Gastroesophageal sphincter (tissue), 4 donors: ENCODE measurements at regions not wholly inside any gene's neighbourhood (a gene's known extent, or its start where the extent isn't known, plus 50 kb on each side); places are given as distances from the start of the nearest gene placed in this dataset.
A peak's percentile ranks its signal among the peaks of the same experiment; 100 is the strongest.

ENCODE experiments used
- ATAC-seq: fragments of 150-250 bp; one replicate; pipeline ENCODE4 v1.9.1; 2016; ENCODE audit warnings: mild to moderate bottlenecking, moderate library complexity
- H3K27ac ChIP-seq, 4 donors: fragments of 200-600 bp; sonication (generic) in 3 of 4; 1 replicate in 3 of 4; 2 replicates in 1 of 4; pipeline ENCODE4 v1.5.1; 2016 to 2019
- H3K27me3 ChIP-seq: fragments of 200-600 bp; sonication (generic); one replicate; pipeline ENCODE4 v1.5.1; 2019
- H3K36me3 ChIP-seq, 2 donors: fragments of 200-600 bp; sonication (generic); one replicate each; pipeline ENCODE4 v1.5.1; 2019; ENCODE audit warnings: control low read depth in 1 of 2
- H3K4me1 ChIP-seq, 3 donors: fragments of 200-600 bp; sonication (generic); 1 replicate in 2 of 3; 2 replicates in 1 of 3; pipeline ENCODE4 v1.5.1; 2016 to 2019; ENCODE audit warnings: control low read depth in 2 of 3
- H3K4me3 ChIP-seq, 2 donors: fragments of 200-600 bp; sonication (generic); one replicate each; pipeline ENCODE4 v1.5.1; 2019; ENCODE audit warnings: mild to moderate bottlenecking in 1 of 2, moderate library complexity in 1 of 2
- H3K9me3 ChIP-seq, 3 donors: fragments of 200-600 bp; sonication (generic); one replicate each; pipeline ENCODE4 v1.5.1; 2017 to 2019; ENCODE audit warnings: control low read depth in 2 of 3
- EP300 ChIP-seq: sonication (generic); formaldehyde crosslinking; IDR thresholded peaks from one replicate; pipeline ENCODE4 v1.6.1; 2017; ENCODE audit warnings: antibody characterized with exemption, mild to moderate bottlenecking
- POLR2A ChIP-seq, 2 donors: fragments of 450-650 bp; IDR thresholded peaks; one replicate each; pipeline ENCODE4 v1.6.1; 2017; ENCODE audit warnings: antibody characterized with exemption in 2 of 2, mild to moderate bottlenecking in 2 of 2, moderate library complexity in 1 of 2
- POLR2AphosphoS5 ChIP-seq: sonication (generic); formaldehyde crosslinking; IDR thresholded peaks from one replicate; pipeline ENCODE4 v1.6.1; 2017; ENCODE audit warnings: antibody characterized with exemption
- WGBS, 2 donors: methylation state at CpG; one replicate each; pipeline ENCODE4 v1.1.5; 2018; ENCODE audit warnings: low coverage in 1 of 2; 5-methylcytosine and 5-hydroxymethylcytosine counted together
- TF ChIP-seq, protein P1 (sequence below), 4 experiments: fragments of 200-600 bp in 2 of 4; fragments of 450-650 bp in 2 of 4; sonication (generic) in 1 of 4; IDR thresholded peaks; one replicate each; pipeline ENCODE4 v1.5.1; 2017 to 2019; ENCODE audit warnings: antibody characterized with exemption in 4 of 4, mild to moderate bottlenecking in 2 of 4, moderate library complexity in 2 of 4

- Histone ChIP-seq H3K4me1 (peaks cover 0 to 33% (median 8%) of the 10 kb centered on the region in 3 donors), H3K36me3 (no peaks in the 10 kb centered on the region), H3K4me3 (no peak overlapping the region), H3K9me3 (no peaks in the 10 kb centered on the region), H3K27ac (no peak overlapping the region), H3K27me3 (no peaks in the 10 kb centered on the region)
- no peak for ATAC-seq
- TF ChIP-seq POLR2A (IDR thresholded peaks at IDR 0.05) = no peak
- TF ChIP-seq, protein P1, sequence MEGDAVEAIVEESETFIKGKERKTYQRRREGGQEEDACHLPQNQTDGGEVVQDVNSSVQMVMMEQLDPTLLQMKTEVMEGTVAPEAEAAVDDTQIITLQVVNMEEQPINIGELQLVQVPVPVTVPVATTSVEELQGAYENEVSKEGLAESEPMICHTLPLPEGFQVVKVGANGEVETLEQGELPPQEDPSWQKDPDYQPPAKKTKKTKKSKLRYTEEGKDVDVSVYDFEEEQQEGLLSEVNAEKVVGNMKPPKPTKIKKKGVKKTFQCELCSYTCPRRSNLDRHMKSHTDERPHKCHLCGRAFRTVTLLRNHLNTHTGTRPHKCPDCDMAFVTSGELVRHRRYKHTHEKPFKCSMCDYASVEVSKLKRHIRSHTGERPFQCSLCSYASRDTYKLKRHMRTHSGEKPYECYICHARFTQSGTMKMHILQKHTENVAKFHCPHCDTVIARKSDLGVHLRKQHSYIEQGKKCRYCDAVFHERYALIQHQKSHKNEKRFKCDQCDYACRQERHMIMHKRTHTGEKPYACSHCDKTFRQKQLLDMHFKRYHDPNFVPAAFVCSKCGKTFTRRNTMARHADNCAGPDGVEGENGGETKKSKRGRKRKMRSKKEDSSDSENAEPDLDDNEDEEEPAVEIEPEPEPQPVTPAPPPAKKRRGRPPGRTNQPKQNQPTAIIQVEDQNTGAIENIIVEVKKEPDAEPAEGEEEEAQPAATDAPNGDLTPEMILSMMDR (IDR thresholded peaks at IDR 0.05) = no peak
- no peak for TF ChIP-seq POLR2AphosphoS5
- no peak for TF ChIP-seq EP300
- 52 to 74% methylated on average over 5 to 8 of the region's 26 CpGs for WGBS, 2 donors
Observed at GRCh38 chr16:85349365-85350145, 237.3 kb upstream of the CIBAR2 start.

GRCh38 chr16:85350146-85350728 is 238.0 kb upstream of the CIBAR2 start:
- TF ChIP-seq, protein P1 (IDR thresholded peaks at IDR 0.05) = no peak
- TF ChIP-seq POLR2AphosphoS5 (no peak), POLR2A (IDR thresholded peaks at IDR 0.05) (no peak), EP300 (no peak)
- peaks cover 0 to 40% (median 8%) of the 10 kb centered on the region in 3 donors for H3K4me1 ChIP-seq
- no peaks in the 10 kb centered on the region for H3K36me3 ChIP-seq
- WGBS, 2 donors = 76 to 82% methylated on average over 4 of the region's 10 CpGs
- H3K27ac ChIP-seq = peak overlapping the region in 3 of 4 donors; percentile 57 to 76 (median 68)
- no peak for ATAC-seq
- no peak overlapping the region for H3K4me3 ChIP-seq
- H3K9me3 ChIP-seq = no peaks in the 10 kb centered on the region
- no peaks in the 10 kb centered on the region for H3K27me3 ChIP-seq

DNA sequence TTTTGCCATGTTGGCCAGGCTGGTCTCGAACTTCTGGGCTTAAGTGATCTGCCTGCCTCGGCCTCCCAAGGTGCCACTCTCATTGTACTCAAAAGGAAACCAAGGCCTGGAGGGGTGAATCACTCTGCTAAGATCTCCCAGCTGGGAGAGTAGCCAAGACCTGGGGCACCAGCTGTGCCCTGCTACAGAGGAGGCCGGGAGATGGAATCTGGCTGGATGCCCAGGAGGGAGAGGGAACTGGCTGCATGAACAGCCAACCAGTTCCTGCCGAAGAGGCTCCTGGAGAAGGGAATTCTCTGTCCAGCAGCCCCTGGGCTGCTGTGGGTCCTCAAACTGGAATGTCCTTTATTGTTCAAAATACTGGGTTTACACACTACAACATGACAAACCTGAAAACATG is 238.7 kb upstream of the CIBAR2 start:
- ATAC-seq = peak; percentile 91
- Histone ChIP-seq H3K4me3 (no peak overlapping the region), H3K36me3 (no peaks in the 10 kb centered on the region), H3K27me3 (no peaks in the 10 kb centered on the region), H3K4me1 (peaks cover 0 to 43% (median 8%) of the 10 kb centered on the region in 3 donors), H3K9me3 (no peaks in the 10 kb centered on the region), H3K27ac (peak overlapping the region in 3 of 4 donors; percentile 57 to 76 (median 68))
- no peak for TF ChIP-seq POLR2A (IDR thresholded peaks at IDR 0.05)
- peak; percentile 76 for TF ChIP-seq POLR2AphosphoS5
- TF ChIP-seq, protein P1 (IDR thresholded peaks at IDR 0.05) = no peak
- no peak for TF ChIP-seq EP300
- no CpG with 5 or more reads among the region's 4 CpGs for WGBS, 2 donors

DNA sequence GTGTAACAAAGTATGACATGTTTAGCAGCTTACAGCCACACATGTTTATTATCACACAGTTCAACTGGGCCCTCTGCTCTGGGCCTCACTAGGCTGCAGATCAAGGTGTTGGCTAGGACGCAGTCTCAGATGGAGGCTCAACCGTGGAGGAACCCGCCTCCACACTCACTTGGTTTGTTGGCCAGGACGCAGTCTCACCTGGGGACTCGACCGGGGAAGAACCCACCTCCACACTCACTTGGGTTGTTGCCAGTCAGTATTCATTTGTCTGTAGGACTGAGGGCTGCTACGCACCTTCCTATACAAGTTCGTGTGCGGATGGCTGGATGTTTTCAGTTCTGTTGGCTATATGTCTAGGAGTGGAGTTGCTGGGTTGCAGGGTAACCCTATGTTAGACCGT is 240.7 kb upstream of the CIBAR2 start:
- 90 to 93% methylated on average over 2 to 9 of the region's 10 CpGs for WGBS, 2 donors
- H3K4me3 ChIP-seq = no peak overlapping the region
- H3K9me3 ChIP-seq = no peaks in the 10 kb centered on the region
- TF ChIP-seq EP300 (no peak), POLR2AphosphoS5 (no peak), POLR2A (IDR thresholded peaks at IDR 0.05) (no peak)
- TF ChIP-seq, protein P1 (IDR thresholded peaks at IDR 0.05) = no peak
- H3K27me3 ChIP-seq = no peaks in the 10 kb centered on the region
- no peaks in the 10 kb centered on the region for H3K36me3 ChIP-seq
- no peak overlapping the region for H3K27ac ChIP-seq
- peaks cover 0 to 43% (median 8%) of the 10 kb centered on the region in 3 donors for H3K4me1 ChIP-seq
- ATAC-seq = no peak
